KOPT-K1 (cell line): ENCODE measurements at regions not wholly inside any gene's neighbourhood (a gene's known extent, or its start where the extent isn't known, plus 50 kb on each side); places are given as distances from the start of the nearest gene placed in this dataset.
"Not testable (repeated sequence)": the region's sequence is repeated elsewhere in the genome, so short reads cannot be mapped to it uniquely, and the experiment has no call there.

Experiments
- H3K27ac ChIP-seq: fragments of 200-600 bp; sonication (generic); 2 replicates; pipeline ENCODE4 v1.5.1; 2016; ENCODE audit warnings: antibody characterized with exemption, mild to moderate bottlenecking, low read depth, low read length; ENCODE audit not compliant: poor library complexity, severe bottlenecking
- H3K36me3 ChIP-seq: fragments of 200-600 bp; sonication (generic); 2 replicates; pipeline ENCODE4 v1.5.1; 2017; ENCODE audit warnings: antibody characterized with exemption, mild to moderate bottlenecking, low read length, moderate library complexity; ENCODE audit not compliant: insufficient read depth
- H3K9me3 ChIP-seq: fragments of 200-600 bp; sonication (generic); 2 replicates; pipeline ENCODE4 v1.5.1; 2017; ENCODE audit warnings: antibody characterized with exemption, low read length, mild to moderate bottlenecking; ENCODE audit not compliant: insufficient read depth, poor library complexity, severe bottlenecking

- not testable (repeated sequence) for H3K9me3 ChIP-seq, H3K36me3 ChIP-seq, H3K27ac ChIP-seq
Measured at GRCh38 chr16:70062947-70063346, 51.2 kb upstream of the PDPR start.
